OCI-LY7 (cell line): ENCODE measurements at regions not wholly inside any gene's neighbourhood (a gene's known extent, or its start where the extent isn't known, plus 50 kb on each side); places are given as distances from the start of the nearest gene placed in this dataset.

Experiments
- EZH2phosphoT487 ChIP-seq: fragments of 200-600 bp; sonication (generic); IDR thresholded peaks from 2 replicates; pipeline ENCODE4 v1.6.1; 2018; ENCODE audit warnings: low read depth, borderline replicate concordance, mild to moderate bottlenecking, mixed run types, antibody characterized with exemption, low read length, moderate library complexity, mixed read lengths
- TF ChIP-seq, protein P1 (sequence below): fragments of 200-600 bp; sonication (generic); conservative IDR thresholded peaks from 2 replicates; pipeline ENCODE4 v1.5.1; 2014; ENCODE audit warnings: mild to moderate bottlenecking, antibody characterized with exemption, low read length, moderate library complexity, mixed read lengths

DNA sequence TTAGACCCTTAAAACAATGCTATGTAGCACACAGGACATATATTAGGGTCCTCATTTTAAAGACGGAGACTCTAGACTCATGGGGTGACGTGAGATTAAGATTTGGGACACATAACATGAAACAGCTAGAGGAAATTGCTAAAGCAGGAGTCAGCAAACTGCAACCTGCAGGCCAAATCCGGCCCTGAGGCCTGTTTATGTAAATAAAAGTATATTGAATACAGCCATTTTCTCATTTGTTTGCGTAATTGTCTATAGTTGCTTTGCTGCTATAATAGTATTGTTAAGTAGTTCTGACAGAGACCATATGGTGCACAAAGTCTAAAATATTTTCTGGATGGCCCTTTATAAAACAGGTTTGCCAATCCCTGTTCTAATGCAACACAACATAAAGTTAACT lies 115.5 kb downstream of the TMCO5A start:
- TF ChIP-seq, protein P1, sequence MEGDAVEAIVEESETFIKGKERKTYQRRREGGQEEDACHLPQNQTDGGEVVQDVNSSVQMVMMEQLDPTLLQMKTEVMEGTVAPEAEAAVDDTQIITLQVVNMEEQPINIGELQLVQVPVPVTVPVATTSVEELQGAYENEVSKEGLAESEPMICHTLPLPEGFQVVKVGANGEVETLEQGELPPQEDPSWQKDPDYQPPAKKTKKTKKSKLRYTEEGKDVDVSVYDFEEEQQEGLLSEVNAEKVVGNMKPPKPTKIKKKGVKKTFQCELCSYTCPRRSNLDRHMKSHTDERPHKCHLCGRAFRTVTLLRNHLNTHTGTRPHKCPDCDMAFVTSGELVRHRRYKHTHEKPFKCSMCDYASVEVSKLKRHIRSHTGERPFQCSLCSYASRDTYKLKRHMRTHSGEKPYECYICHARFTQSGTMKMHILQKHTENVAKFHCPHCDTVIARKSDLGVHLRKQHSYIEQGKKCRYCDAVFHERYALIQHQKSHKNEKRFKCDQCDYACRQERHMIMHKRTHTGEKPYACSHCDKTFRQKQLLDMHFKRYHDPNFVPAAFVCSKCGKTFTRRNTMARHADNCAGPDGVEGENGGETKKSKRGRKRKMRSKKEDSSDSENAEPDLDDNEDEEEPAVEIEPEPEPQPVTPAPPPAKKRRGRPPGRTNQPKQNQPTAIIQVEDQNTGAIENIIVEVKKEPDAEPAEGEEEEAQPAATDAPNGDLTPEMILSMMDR = no peak
- no peak for TF ChIP-seq EZH2phosphoT487
